Liver (tissue), 8 donors: ENCODE measurements at regions not wholly inside any gene's neighbourhood (a gene's known extent, or its start where the extent isn't known, plus 50 kb on each side); places are given as distances from the start of the nearest gene placed in this dataset.

Experiments used
- DNase-seq: peaks from one replicate; pipeline ENCODE4 v3.0.0-alpha.2; 2017; ENCODE audit warnings: low spot score
- H3K27ac ChIP-seq, 2 donors: one replicate each; pipeline ENCODE4 v1.7.0; 2013; ENCODE audit warnings: inconsistent platforms in 2 of 2, low read length in 2 of 2, control low read depth in 1 of 2, low read depth in 1 of 2, mild to moderate bottlenecking in 1 of 2
- H3K27me3 ChIP-seq, 4 donors: one replicate each; pipeline versions ENCODE4 v1.6.1 to v1.7.0; 2013; ENCODE audit warnings: low read length in 3 of 4, inconsistent platforms in 1 of 4, mild to moderate bottlenecking in 1 of 4, moderate library complexity in 1 of 4; ENCODE audit not compliant: control insufficient read depth in 4 of 4, insufficient read depth in 4 of 4
- H3K36me3 ChIP-seq, 4 donors: one replicate each; pipeline versions ENCODE4 v1.6.1 to v1.7.0; 2013; ENCODE audit warnings: low read length in 3 of 4, mild to moderate bottlenecking in 3 of 4, low read depth in 1 of 4, moderate library complexity in 1 of 4; ENCODE audit not compliant: control insufficient read depth in 4 of 4, insufficient read depth in 3 of 4
- H3K4me1 ChIP-seq, 4 donors: one replicate each; pipeline versions ENCODE4 v1.6.1 to v1.7.0; 2013; ENCODE audit warnings: low read length in 3 of 4, mild to moderate bottlenecking in 3 of 4, moderate library complexity in 1 of 4; ENCODE audit not compliant: control insufficient read depth in 4 of 4, insufficient read depth in 4 of 4
- H3K4me3 ChIP-seq, 3 donors: one replicate each; pipeline versions ENCODE4 v1.6.1 to v1.7.0; 2013; ENCODE audit warnings: low read length in 3 of 3, control low read depth in 1 of 3, low read depth in 1 of 3, mild to moderate bottlenecking in 1 of 3
- H3K9ac ChIP-seq, 2 donors: one replicate each; pipeline ENCODE4 v1.7.0; 2013; ENCODE audit warnings: low read length in 2 of 2, mild to moderate bottlenecking in 2 of 2, moderate library complexity in 2 of 2, control low read depth in 1 of 2, low read depth in 1 of 2
- H3K9me3 ChIP-seq, 4 donors: one replicate each; pipeline versions ENCODE4 v1.6.1 to v1.7.0; 2013; ENCODE audit warnings: low read length in 3 of 4; ENCODE audit not compliant: control insufficient read depth in 4 of 4
- CTCF ChIP-seq: fragments of 150-350 bp; IDR thresholded peaks from 2 replicates; pipeline ENCODE4 v1.5.1; 2017; ENCODE audit warnings: improper control_type of control experiment, low read depth, low read length; ENCODE audit not compliant: missing input control
- EGR1 ChIP-seq, 2 donors: IDR thresholded peaks; 2 replicates each; pipeline ENCODE4 v1.6.1; 2016 to 2018; ENCODE audit warnings: antibody characterized with exemption in 2 of 2, low read depth in 2 of 2
- FOXA1 ChIP-seq: IDR thresholded peaks from 2 replicates; pipeline ENCODE4 v1.6.1; 2016; ENCODE audit warnings: antibody characterized with exemption
- GABPA ChIP-seq, 2 donors: IDR thresholded peaks in 1 of 2; conservative IDR thresholded peaks in 1 of 2; 2 replicates each; pipeline ENCODE4 v1.6.1; 2016; ENCODE audit warnings: antibody characterized with exemption in 2 of 2, mild to moderate bottlenecking in 1 of 2, moderate library complexity in 1 of 2
- HNF4A ChIP-seq, 2 donors: conservative IDR thresholded peaks; 2 replicates each; pipeline ENCODE4 v1.6.1; 2016; ENCODE audit warnings: antibody characterized with exemption in 2 of 2, mild to moderate bottlenecking in 2 of 2
- HNF4G ChIP-seq: IDR thresholded peaks from 2 replicates; pipeline ENCODE4 v1.6.1; 2016; ENCODE audit warnings: antibody characterized with exemption
- JUND ChIP-seq, 2 donors: IDR thresholded peaks; 2 replicates each; pipeline ENCODE4 v1.6.1; 2016; ENCODE audit warnings: antibody characterized with exemption in 2 of 2
- MAX ChIP-seq: IDR thresholded peaks from 2 replicates; pipeline ENCODE4 v1.6.1; 2016; ENCODE audit warnings: antibody characterized with exemption
- NR2F2 ChIP-seq: IDR thresholded peaks from 2 replicates; pipeline ENCODE4 v1.6.1; 2016; ENCODE audit warnings: antibody characterized with exemption
- REST ChIP-seq: IDR thresholded peaks from 2 replicates; pipeline ENCODE4 v1.6.1; 2016; ENCODE audit warnings: antibody characterized with exemption, mild to moderate bottlenecking
- RXRA ChIP-seq, 2 donors: IDR thresholded peaks; 2 replicates each; pipeline ENCODE4 v1.6.1; 2017 to 2018; ENCODE audit warnings: antibody characterized with exemption in 2 of 2, mild to moderate bottlenecking in 1 of 2
- TAF1 ChIP-seq: conservative IDR thresholded peaks from 2 replicates; pipeline ENCODE4 v1.6.1; 2016; ENCODE audit warnings: antibody characterized with exemption, mild to moderate bottlenecking
- ZBTB33 ChIP-seq: IDR thresholded peaks from 2 replicates; pipeline ENCODE4 v1.6.1; 2016; ENCODE audit warnings: antibody characterized with exemption
- WGBS: extraction: QIAGEN DNeasy Blood & Tissue Kit; methylation state at CpG from one replicate; pipeline ENCODE4 v1.1.7; 2013; 5-methylcytosine and 5-hydroxymethylcytosine counted together
- donor health status: healthy.
- donor health status: healthy.
- donor health status: healthy.
- donor health status: healthy.
- donor health status: healthy.

GRCh38 chr11:25891960-25892359, 440.0 kb upstream of the ANO3 start:
- TF ChIP-seq EGR1 (IDR thresholded peaks at IDR 0.05; ENCODE audit: low read depth in 2 of 2) = no peak
- no peak overlapping the region for H3K27ac ChIP-seq
- no peaks in the 10 kb centered on the region for H3K36me3 ChIP-seq
- no peaks in the 10 kb centered on the region for H3K4me1 ChIP-seq
- WGBS = 80% methylated on average over 1 of the region's 1 CpG
- H3K27me3 ChIP-seq = peaks cover 0 to 2% (median 0%) of the 10 kb centered on the region in 4 donors
- no peak overlapping the region for H3K4me3 ChIP-seq
- H3K9me3 ChIP-seq = no peaks in the 10 kb centered on the region
- no peak for DNase-seq
- no peak overlapping the region for H3K9ac ChIP-seq

- H3K9ac ChIP-seq = no peak overlapping the region
- H3K9me3 ChIP-seq = no peaks in the 10 kb centered on the region
- TF ChIP-seq MAX = no peak
- TF ChIP-seq RXRA (IDR thresholded peaks at IDR 0.05) = no peak
- no peak for TF ChIP-seq REST
- no peak for TF ChIP-seq NR2F2
- no peak for TF ChIP-seq CTCF
- no peak for TF ChIP-seq HNF4A (conservative IDR thresholded peaks at IDR 0.05)
- no peak for TF ChIP-seq GABPA (IDR thresholded peaks at IDR 0.05 in 1 of 2, conservative IDR thresholded peaks at IDR 0.05 in 1 of 2)
- no peak for TF ChIP-seq HNF4G
- TF ChIP-seq JUND (IDR thresholded peaks at IDR 0.05) = no peak
- TF ChIP-seq FOXA1 = no peak
- TF ChIP-seq ZBTB33 = no peak
- TF ChIP-seq TAF1 = no peak
- no peaks in the 10 kb centered on the region for H3K4me1 ChIP-seq
- 75% methylated on average over 3 of the region's 3 CpGs for WGBS
- H3K27ac ChIP-seq = no peak overlapping the region
- no peak for DNase-seq
- no peaks in the 10 kb centered on the region for H3K36me3 ChIP-seq
- no peak overlapping the region for H3K4me3 ChIP-seq
- H3K27me3 ChIP-seq = no peaks in the 10 kb centered on the region
These were observed 432.2 kb upstream of the ANO3 start for GRCh38 chr11:25899617-25900160.
